Cardiac muscle cell (in vitro differentiated cells and primary cell): ENCODE measurements at regions not wholly inside any gene's neighbourhood (a gene's known extent, or its start where the extent isn't known, plus 50 kb on each side); places are given as distances from the start of the nearest gene placed in this dataset.
"Not testable (repeated sequence)": the region's sequence is repeated elsewhere in the genome, so short reads cannot be mapped to it uniquely, and the experiment has no call there.

Experiments used
- DNase-seq, 2 donors: peaks; one replicate each; pipeline versions ENCODE4 v3.0.0 to v3.0.0-alpha.2; 2010 to 2017; ENCODE audit warnings: low read depth in 1 of 2, low spot score in 1 of 2
- H3K27ac ChIP-seq: fragments of 200-600 bp; sonication (generic); 2 replicates; pipeline ENCODE4 v1.5.1; 2016
- H3K27me3 ChIP-seq: fragments of 200-600 bp; sonication (generic); 2 replicates; pipeline ENCODE4 v1.6.0; 2016; ENCODE audit warnings: control low read depth
- H3K36me3 ChIP-seq: fragments of 200-600 bp; sonication (generic); 2 replicates; pipeline ENCODE4 v1.5.1; 2016; ENCODE audit warnings: control low read depth
- H3K4me1 ChIP-seq: fragments of 200-600 bp; sonication (generic); 2 replicates; pipeline ENCODE4 v1.8.1; 2017; ENCODE audit warnings: low read depth, mild to moderate bottlenecking, mixed run types
- H3K4me3 ChIP-seq: fragments of 200-600 bp; sonication (generic); 2 replicates; pipeline ENCODE4 v1.5.1; 2016; ENCODE audit warnings: mild to moderate bottlenecking
- H3K9me3 ChIP-seq: fragments of 200-600 bp; sonication (generic); 2 replicates; pipeline ENCODE4 v1.5.1; 2017; ENCODE audit warnings: low read depth, mild to moderate bottlenecking, control low read depth
- TF ChIP-seq, protein P1 (sequence below): IDR thresholded peaks from 2 replicates; pipeline ENCODE4 v1.5.1; 2012; ENCODE audit warnings: low read depth, mild to moderate bottlenecking, low read length

DNA sequence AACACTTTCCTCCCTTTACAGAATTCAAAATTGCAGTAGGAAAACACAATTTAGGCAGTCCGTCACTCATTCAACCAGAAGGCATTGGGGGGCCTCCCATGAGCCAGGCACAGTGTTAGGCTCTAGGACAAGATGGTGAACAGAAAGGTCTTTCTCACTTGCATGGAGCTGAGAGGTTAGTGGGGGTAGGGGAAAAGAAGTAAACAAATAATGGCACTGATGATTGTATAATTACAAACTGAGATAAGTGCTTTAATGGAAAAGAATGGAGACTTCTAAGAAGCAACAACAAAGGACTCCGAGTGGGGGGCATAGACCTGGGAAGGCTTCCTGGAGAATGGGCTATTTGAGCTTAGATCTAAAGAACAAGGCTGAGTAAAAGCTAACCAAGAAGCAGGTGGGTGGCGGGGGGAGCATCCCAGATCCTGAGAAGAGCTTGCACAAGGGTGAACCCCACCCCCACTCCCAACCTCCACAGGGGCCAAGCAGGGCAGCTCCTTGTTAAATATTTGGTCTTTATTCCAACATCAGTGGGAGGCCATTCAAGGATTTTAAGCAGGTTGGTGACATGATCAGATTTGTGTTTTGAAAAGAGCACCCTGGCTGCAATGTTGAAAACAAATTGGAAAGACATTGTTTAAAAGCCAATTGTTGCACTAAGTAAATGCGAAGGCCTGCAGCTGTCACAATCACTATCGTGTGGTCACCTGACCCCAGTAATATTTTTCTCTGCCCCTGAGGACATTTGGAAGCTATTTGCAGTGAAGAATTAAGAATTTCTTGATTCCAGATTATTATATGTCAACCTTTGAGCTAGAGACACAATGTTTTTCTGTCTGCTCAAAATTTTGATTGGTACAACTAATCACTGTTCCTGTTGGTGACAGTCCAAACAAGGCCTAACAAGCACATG is 73.9 kb upstream of the EFNA5 start:
- Histone ChIP-seq H3K9me3 (no peaks in the 10 kb centered on the region), H3K4me3 (no peak overlapping the region), H3K36me3 (no peaks in the 10 kb centered on the region), H3K27me3 (peaks cover 22% of the 10 kb centered on the region), H3K27ac (no peak overlapping the region), H3K4me1 (no peaks in the 10 kb centered on the region)
- TF ChIP-seq, protein P1, sequence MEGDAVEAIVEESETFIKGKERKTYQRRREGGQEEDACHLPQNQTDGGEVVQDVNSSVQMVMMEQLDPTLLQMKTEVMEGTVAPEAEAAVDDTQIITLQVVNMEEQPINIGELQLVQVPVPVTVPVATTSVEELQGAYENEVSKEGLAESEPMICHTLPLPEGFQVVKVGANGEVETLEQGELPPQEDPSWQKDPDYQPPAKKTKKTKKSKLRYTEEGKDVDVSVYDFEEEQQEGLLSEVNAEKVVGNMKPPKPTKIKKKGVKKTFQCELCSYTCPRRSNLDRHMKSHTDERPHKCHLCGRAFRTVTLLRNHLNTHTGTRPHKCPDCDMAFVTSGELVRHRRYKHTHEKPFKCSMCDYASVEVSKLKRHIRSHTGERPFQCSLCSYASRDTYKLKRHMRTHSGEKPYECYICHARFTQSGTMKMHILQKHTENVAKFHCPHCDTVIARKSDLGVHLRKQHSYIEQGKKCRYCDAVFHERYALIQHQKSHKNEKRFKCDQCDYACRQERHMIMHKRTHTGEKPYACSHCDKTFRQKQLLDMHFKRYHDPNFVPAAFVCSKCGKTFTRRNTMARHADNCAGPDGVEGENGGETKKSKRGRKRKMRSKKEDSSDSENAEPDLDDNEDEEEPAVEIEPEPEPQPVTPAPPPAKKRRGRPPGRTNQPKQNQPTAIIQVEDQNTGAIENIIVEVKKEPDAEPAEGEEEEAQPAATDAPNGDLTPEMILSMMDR: no peak
- no peak for DNase-seq

DNA sequence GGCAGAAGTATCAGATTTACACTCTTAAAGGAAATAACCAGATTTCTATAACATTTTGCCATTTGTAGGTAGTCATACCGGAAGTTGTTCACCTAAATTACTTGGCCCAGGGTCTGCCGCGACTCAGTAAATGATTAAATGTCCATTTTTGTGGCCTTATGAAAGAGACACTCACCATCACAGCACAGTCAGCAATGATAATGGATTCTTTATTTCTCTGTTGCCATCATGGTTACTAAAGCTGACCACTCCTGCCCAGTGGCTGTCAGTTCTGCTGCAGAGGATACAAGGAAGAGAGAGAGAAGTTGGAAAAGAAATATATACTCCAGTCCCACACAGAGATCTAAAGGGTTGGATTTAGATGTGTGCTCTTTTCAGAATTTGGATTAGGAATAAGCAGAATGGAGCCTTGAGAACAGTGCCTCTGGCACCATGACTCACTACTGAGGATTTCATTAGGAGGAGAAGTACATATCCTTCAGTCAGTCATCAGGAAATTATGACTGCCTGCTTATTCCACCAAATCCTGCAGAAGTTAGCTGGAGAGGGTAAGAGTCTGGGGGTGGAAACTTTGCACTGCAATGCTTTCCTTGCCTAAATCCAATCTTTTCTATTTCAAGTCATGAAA is 72.8 kb upstream of the EFNA5 start:
- H3K4me1 ChIP-seq: no peaks in the 10 kb centered on the region
- DNase-seq: no peak
- no peak overlapping the region for H3K27ac ChIP-seq
- H3K4me3 ChIP-seq: no peak overlapping the region
- TF ChIP-seq, protein P1: no peak
- H3K27me3 ChIP-seq: peaks cover 22% of the 10 kb centered on the region
- no peaks in the 10 kb centered on the region for H3K9me3 ChIP-seq
- no peaks in the 10 kb centered on the region for H3K36me3 ChIP-seq

DNA sequence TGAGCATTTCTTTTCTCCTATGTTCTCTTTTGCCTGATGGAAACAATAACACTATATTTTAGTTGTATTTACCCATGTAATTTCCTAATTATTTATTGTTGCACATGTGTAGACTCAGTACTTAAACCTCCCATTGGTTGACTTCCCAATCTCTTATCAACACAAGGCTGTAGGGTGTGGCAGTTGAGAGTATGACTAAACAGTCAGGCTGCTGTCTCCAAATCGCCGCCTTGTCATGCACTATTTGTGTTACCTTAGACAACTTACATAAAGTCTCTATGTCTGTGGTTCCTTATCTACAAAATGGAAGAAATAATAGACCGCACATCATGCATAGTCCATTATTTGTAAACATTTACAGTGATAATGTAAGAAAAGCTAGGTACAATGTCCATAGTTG is 68.9 kb upstream of the EFNA5 start:
- Histone ChIP-seq H3K9me3 (no peaks in the 10 kb centered on the region), H3K27ac (no peak overlapping the region), H3K27me3 (peaks cover 6% of the 10 kb centered on the region), H3K36me3 (no peaks in the 10 kb centered on the region), H3K4me3 (no peak overlapping the region), H3K4me1 (no peaks in the 10 kb centered on the region)
- TF ChIP-seq, protein P1: no peak
- DNase-seq: no peak

DNA sequence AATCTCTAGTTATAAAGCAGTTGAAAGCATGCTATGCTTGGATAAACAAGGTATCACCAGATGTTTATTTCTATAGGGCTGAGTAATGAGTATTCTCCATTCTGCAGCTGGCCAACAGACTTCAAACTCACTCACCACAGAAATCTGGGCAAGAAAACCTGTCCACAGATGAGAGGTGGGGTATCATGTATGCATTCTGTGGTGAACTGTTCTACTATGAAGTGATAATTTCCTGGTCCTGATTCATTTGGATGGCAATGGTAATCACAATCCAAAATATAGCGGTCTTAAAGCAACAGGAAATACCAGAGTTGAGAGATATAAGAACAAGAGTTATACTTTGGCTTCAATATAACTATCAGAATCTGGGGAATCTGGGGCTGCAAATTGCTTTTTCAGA is 65.9 kb upstream of the EFNA5 start:
- Histone ChIP-seq H3K27ac (no peak overlapping the region), H3K27me3 (no peaks in the 10 kb centered on the region), H3K4me3 (no peak overlapping the region), H3K9me3 (no peaks in the 10 kb centered on the region), H3K36me3 (no peaks in the 10 kb centered on the region), H3K4me1 (no peaks in the 10 kb centered on the region)
- DNase-seq: peak in 1 of 2 donors; percentile 1
- TF ChIP-seq, protein P1: no peak

DNA sequence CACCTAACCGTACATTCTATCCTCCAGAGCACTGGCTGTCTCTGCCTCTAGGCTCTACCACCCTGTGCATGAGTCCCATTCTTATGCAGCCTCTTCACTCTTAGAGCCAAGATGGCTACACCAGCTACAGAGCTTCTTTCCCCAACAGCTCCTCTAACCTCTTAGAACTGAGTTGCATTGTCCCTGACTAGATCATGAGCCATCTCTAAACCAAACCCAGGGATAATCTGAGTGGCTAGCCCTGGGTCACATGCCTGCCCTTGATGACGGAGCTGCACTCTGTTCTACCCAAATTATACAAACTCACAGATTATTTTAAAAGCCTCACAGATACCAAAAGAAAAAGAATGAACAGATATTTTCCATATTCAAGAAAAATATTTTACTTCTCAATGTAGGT is 65.4 kb upstream of the EFNA5 start:
- H3K36me3 ChIP-seq, H3K27ac ChIP-seq, H3K4me3 ChIP-seq, DNase-seq, H3K27me3 ChIP-seq, H3K4me1 ChIP-seq, H3K9me3 ChIP-seq: not testable (repeated sequence)

DNA sequence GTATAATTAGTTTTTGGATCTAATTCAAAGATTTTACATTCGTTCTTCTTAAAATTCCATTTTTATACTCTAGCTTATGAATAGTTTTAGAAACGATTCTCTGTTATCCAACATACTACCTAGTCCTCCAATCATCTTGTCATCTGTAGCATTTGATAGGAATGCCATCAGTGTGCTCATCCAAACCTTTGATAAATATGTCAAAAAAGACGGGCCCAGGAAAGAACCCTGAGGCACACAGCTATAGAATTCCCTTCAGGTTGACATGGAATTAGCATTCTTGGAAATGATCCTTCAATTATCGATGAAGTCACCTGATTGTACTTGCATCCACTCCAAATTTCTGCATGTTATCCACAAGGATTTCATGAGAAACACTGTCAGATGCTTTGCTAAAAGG is 64.8 kb upstream of the EFNA5 start:
- Histone ChIP-seq H3K27ac (no peak overlapping the region), H3K27me3 (no peaks in the 10 kb centered on the region), H3K9me3 (no peaks in the 10 kb centered on the region), H3K36me3 (no peaks in the 10 kb centered on the region), H3K4me3 (no peak overlapping the region), H3K4me1 (no peaks in the 10 kb centered on the region)
- DNase-seq: no peak
- TF ChIP-seq, protein P1: no peak
